Loucy (cell line): ENCODE measurements at regions not wholly inside any gene's neighbourhood (a gene's known extent, or its start where the extent isn't known, plus 50 kb on each side); places are given as distances from the start of the nearest gene placed in this dataset.

Experiments
- CTCF ChIP-seq: fragments of 200-600 bp; sonication (generic); conservative IDR thresholded peaks from 2 replicates; pipeline ENCODE4 v1.5.1; 2014; ENCODE audit warnings: mild to moderate bottlenecking, antibody characterized with exemption, low read length
- EZH2phosphoT487 ChIP-seq: fragments of 200-600 bp; IDR thresholded peaks from 2 replicates; pipeline ENCODE4 v1.6.1; 2018; ENCODE audit warnings: antibody characterized with exemption, mild to moderate bottlenecking, moderate library complexity, borderline replicate concordance

- TF ChIP-seq CTCF (no peak), EZH2phosphoT487 (no peak)
Observed at GRCh38 chr5:97250113-97250512, 67.1 kb upstream of the RIOK2 start.
